ELF-1 (cell line): ENCODE measurements at regions not wholly inside any gene's neighbourhood (a gene's known extent, or its start where the extent isn't known, plus 50 kb on each side); places are given as distances from the start of the nearest gene placed in this dataset.
A peak's percentile ranks its signal among the peaks of the same experiment; 100 is the strongest.

Experiments
- DNase-seq: peaks from one replicate; pipeline ENCODE4 v3.0.0-alpha.2; 2016; ENCODE audit warnings: low read depth, low spot score

GRCh38 chr12:87165733-87166375 lies 863.3 kb downstream of the C12orf50 start:
- DNase-seq, result no peak

- no peak for DNase-seq
Observed at GRCh38 chr12:87163122-87163521, 866.1 kb downstream of the C12orf50 start.

GRCh38 chr12:87160848-87161601 lies 868.2 kb downstream of the C12orf50 start:
- DNase-seq, result no peak

DNA sequence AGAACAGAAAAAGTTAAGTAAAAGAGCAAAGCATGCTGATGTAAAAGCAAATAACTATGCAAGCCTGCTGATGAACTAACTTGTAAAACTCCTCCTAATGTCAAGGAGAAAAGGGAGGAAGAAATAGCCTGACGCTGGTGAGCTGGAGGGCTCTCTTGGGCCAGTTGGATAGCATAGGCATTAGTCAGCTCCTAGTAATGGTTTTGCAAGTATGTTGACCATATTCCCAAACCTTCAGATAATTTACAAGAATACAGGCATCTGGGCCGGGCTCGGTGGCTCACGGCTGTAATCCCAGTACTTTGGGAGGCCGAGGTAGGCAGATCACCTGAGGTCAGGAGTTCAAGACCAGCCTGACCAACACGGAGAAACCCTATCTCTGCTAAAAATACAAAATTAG lies 871.4 kb downstream of the C12orf50 start:
- DNase-seq, result peak; percentile 51

DNA sequence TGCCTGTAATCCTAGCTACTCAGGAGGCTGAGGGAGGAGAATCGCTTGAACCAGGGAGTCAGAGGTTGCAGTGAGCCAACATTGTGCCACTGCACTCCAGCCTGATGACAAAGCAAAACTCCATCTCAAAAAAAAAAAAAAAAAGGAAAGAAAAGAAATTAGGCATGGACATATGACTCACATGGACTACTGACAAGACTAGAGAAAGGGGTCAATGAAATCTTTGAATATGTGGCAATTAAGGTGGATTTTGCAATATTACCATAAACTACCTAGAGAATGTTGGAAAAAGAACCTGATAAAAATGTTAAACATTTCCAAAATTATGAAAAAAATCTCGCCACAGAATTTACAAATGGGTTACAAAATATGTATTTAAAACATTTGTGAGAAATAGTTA lies 873.6 kb downstream of the C12orf50 start:
- no peak for DNase-seq

DNA sequence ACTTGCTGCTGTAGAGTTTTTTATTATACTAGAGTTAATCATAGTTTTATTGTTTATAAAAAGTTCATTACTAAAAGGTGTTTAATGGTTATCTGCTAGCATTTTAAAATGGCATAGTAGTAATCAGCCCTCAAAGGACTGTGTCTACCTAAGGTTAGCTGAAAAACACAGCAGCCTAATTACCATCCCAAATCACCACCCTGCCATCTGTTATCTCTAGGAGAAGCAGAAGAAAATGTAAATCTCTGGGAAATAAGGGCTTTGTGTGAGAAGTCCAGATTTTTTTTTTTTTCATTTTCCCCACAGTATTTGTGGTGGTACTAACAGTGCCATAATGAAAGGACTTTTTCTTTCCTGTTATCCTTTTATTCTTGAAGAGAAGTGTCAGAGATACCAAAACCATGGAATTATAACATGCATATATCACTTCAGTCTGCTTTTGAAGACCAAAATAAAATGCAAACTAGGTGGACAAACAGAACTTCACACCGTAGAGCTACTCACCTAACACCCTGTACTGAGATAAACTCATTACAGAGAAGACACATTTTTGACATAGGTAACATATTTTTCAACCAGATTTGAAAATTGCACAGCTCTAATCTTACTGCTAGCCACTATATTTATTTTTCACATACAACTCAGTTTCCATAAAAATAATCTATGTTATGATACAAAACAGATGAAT lies 876.2 kb downstream of the C12orf50 start:
- DNase-seq, result no peak

DNA sequence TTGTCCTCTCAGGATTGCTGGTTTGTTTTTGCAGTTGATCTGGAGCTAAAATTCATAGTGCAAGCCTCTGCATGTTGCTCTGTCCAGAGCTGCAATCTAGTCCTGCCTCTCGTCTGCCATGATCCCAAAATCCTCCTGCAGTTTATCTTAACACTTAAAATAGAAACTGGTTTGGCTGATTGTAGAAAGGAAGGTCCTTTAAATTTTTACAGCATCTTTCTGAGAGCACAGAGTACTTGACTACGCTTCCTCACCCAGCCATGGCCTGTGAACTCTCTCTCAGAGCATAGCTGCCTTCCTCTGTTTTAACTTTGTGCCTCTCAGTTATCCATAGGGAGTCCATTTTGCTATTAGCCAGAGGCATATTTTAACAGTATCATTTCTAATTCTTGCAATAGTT lies 877.1 kb downstream of the C12orf50 start:
- no peak for DNase-seq

DNA sequence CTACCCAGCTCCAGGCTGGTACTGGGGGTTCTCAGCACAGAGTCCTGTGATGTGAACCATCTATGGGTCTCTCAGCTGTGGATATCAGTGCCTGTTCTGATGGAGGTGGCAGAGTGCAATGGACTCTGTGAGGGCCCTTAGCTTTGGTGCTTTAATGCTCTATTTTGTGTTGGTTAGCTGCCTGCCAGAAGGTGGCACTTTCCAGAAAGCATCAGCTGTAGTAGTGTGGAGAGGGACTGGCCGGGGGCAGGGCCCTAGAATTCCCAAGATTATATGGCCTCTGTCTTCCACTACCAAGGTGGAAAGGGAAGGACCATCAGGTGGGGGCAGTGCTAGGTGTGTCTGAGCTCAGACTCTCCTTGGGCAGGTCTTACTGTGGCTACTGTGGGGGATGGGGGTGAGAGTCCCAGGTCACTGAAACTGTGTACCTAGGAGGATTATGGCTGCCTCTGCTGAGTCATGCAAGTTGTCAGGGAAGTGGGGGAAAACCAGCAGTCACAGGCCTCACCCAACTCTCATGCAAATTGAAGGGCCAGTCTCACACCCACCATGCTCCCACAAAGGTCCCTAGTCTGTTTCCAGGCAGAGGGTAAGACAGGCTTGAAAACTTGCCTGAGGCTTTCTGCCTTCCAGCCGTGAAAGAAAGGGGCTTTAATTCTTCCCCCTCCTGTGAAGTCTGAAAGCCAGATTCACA lies 878.1 kb downstream of the C12orf50 start:
- peak; percentile 86 for DNase-seq

- no peak for DNase-seq
Observed at GRCh38 chr12:87142342-87142741, 886.2 kb upstream of the MGAT4C start.

DNA sequence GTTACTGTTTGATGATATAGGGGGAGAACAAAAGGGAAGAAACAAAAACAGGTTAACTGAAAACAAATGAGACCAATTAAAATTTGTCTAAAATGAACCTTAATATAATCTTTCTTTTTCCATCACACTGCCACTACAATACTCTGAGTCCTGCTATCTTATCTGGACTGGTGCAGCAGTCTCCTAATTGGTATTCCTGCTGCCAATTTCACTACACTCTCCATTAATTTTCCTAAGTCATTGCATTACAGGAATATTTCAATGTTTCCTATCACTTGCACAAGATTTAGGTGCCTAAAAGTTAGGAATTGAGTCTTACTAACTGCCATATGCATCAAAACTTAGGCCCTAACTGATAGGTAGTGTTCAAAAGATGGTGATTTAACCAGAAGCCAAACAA lies 884.9 kb upstream of the MGAT4C start:
- DNase-seq, result no peak

DNA sequence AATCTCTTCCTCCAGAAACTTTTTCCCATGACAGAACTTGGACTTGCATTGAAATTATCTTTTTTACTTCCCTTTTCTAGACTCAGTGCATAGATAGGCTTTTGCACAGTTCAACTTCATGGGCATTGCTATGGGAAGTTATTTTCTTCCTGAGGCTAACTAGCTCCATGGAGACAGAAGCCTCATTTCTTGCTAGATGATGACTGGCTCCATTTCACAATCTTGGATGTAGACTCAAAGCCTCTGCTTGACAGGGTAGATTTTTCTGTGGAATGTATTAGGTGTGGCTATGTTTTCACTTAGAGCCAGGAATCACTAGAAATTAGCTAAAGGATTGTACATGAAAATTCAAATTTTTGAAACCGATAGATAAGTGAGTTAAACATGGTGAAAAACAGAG lies 884.1 kb upstream of the MGAT4C start:
- DNase-seq, result no peak

DNA sequence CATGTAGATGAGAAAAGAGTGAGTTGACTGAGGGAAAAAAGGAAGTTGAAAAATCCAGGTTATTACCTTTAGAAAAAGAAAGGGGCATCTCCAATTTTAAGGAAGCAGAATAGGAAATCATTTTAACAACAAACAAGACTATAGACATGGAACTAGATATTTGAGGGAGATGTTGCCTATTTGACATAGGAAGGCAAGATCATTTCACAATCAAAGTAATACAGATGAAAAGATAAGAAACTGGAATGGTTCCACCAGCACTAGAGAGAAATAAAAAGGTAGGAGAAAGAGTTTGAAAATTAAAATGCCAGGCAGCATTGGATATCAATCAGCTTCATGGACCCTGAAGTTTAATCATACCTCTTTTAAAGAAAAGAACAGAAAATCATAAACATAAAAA lies 881.0 kb upstream of the MGAT4C start:
- no peak for DNase-seq

DNA sequence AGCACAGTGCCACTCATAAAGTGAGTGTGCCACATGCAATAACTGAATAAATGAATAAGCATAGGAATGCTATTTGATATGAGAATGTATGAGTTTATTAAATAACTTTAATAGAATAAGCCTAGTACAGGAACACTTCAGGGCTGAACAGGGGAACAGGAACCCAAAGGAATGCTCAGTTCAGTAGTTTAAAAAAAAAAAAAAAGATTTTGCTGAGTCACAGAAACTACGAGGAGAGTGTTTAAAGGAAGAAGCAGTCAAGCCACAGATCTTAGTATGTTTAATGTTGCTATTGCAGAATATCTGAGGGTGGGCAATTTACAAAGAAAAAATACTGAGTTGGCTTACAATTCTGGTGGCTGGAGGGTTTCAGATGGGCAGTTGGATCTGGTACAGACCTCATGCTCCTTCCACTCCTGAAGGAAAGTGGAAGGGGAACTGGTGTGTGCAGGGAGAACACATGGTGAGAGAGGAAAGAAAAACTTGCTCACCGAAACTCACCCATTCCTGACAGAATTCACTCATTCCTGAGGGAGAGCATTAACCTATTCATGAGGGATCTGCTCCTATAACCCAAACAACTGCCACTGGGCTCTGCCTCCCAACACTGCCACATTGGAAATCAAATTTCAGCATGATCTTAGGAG lies 880.3 kb upstream of the MGAT4C start:
- no peak for DNase-seq

DNA sequence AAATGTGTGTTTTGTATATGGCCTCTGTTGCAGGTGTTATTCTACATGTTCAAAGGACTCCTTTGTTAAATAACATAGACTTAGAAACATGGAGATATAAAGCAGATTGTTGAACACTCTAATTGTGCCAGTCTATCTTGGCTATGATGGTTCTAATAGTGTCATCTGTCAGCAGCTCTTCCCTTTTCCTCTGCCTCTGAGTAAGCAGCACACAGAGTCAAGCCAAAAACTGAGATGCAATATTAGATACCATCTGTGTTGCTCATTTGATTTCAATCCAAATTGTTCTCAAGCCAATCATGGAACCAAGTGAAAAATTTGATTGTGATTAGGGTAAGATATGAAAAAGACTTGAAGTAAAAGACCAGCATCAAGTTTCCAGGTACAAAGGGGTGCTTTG lies 871.1 kb upstream of the MGAT4C start:
- no peak for DNase-seq

- no peak for DNase-seq
Observed at GRCh38 chr12:87121896-87122295, 865.7 kb upstream of the MGAT4C start.

DNA sequence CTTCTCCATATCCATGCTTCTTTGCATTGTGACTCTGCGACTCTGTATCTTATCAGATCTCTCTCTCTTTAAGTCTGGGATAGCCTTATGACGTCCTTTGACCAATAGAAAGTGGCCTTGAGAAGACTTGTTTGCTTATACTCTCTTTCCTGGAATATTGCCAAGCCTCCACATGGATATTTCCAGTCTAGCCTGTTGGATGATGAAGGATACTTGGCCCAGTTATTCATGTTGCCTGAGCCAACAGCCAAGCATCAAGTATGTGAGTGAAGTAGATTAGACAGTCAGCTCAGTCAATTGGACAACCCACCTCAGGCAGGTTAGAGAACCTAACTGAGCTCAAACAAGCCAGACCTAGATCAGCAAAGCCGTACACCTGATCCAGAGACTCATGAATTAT lies 864.2 kb upstream of the MGAT4C start:
- DNase-seq, result no peak

GRCh38 chr12:87119713-87120112 lies 863.5 kb upstream of the MGAT4C start:
- DNase-seq, result no peak

- DNase-seq, result no peak
Observed at GRCh38 chr12:87117526-87117925, 861.3 kb upstream of the MGAT4C start.

DNA sequence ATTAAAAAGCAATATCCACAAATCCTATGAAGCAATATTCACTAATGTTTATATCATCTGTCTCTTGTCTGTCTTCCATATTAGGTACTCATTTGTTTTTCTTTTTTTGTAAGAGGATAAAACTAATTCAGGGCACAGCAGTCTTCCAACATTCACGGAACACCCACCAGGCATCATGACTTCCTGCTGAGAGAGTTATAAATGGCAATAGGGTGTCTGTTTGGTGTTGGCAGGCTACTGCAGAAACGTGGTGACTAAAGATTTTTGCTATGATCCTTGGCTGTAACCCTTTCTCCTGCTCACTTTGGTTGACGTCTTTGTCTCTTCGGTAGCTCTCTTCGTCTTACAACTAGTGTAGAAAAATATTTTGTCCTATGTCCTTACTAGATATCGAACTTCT lies 860.6 kb upstream of the MGAT4C start:
- DNase-seq, result no peak

- DNase-seq, result no peak
Observed at GRCh38 chr12:87112571-87113345, 856.6 kb upstream of the MGAT4C start.

GRCh38 chr12:87107766-87108165 lies 851.6 kb upstream of the MGAT4C start:
- DNase-seq, result no peak
